ENCODE measurements at regions not wholly inside any gene's neighbourhood (a gene's known extent, or its start where the extent isn't known, plus 50 kb on each side); places are given as distances from the start of the nearest gene placed in this dataset.

DNA sequence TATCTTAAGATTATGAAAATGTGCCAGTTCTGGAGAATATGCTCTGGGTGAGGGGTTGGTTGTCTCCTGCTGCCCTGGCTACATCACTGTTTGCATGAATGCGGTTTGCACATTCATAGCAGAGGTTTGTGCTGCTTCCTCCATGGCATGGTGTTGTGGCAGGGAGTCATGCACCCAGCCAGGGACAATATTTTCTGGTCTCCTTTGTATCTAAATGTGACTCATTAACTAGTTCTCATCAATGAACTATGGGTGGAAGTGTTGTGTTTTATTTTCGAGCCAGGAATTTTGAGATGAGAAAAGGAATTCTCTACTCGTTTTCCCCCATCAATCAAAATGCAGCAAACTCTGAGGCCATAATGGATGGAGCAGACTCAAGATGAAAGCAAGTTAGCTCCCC is 527.3 kb downstream of the SNAPC1 start:
- Histone ChIP-seq H4K20me1 (ENCODE audit: insufficient read depth, low read length) (no peaks in the 10 kb centered on the region), H3K9me3 (ENCODE audit: low read length) (no peaks in the 10 kb centered on the region), H3K36me3 (replicated peaks in 1 of 2; ENCODE audit: control insufficient read depth in 1 of 2, insufficient read depth in 2 of 2, low read length in 2 of 2) (no peaks in the 10 kb centered on the region), H3K4me3 (replicated peaks in 1 of 3; ENCODE audit: insufficient read depth in 1 of 3, low read depth in 2 of 3, low read length in 3 of 3) (no peak overlapping the region), H3K27me3 (ENCODE audit: control insufficient read depth in 1 of 2, insufficient read depth in 2 of 2, low read length in 2 of 2) (no peaks in the 10 kb centered on the region), H3K27ac (ENCODE audit: extremely low read length, insufficient read depth, low read length) (no peak overlapping the region), H3K79me2 (ENCODE audit: insufficient read depth, low read length) (no peaks in the 10 kb centered on the region), H3K9ac (ENCODE audit: insufficient read depth, low read depth, low read length) (no peak overlapping the region), H3K4me2 (ENCODE audit: low read depth, low read length) (no peak overlapping the region), H2AFZ (ENCODE audit: low read length) (no peak overlapping the region), H3K4me1 (ENCODE audit: insufficient read depth, low read length) (no peaks in the 10 kb centered on the region)
- WGBS (ENCODE audit: low lambda C conversion rate): 2% methylated on average over 3 of the region's 3 CpGs
- no peak for ATAC-seq
- intact Hi-C loops (cut with micrococcal nuclease; ENCODE audit: unreplicated experiment): no loop called here
- POLR2A ChIA-PET: no interaction called here
- FAIRE-seq: no peak
- TF ChIP-seq PAWR (CRISPR knock-in tag; IDR thresholded peaks at IDR 0.05; ENCODE audit: borderline replicate concordance): no peak
- TF ChIP-seq ZFY (CRISPR knock-in tag; IDR thresholded peaks at IDR 0.05): no peak
- no peak for TF ChIP-seq ARID2 (CRISPR knock-in tag; IDR thresholded peaks at IDR 0.05; ENCODE audit: borderline replicate concordance)
- TF ChIP-seq ZNF207 (IDR thresholded peaks at IDR 0.05; ENCODE audit: borderline replicate concordance): no peak
- TF ChIP-seq RAD51 (IDR thresholded peaks at IDR 0.05; ENCODE audit: borderline replicate concordance): no peak
- TF ChIP-seq TEF (CRISPR knock-in tag; IDR thresholded peaks at IDR 0.05): no peak
- in situ Hi-C loops (cut with HindIII; ENCODE audit: extremely low pct_ligation_motif_present, low pct_unique_long_range_greater_than_20kb): no loop called here
- CTCF ChIA-PET (ENCODE audit: low intra/inter-chr PET ratio, low total read pairs): no interaction called here
- no peak for DNase-seq (ENCODE audit: low spot score)
- BruUV-seq (replicated peaks): no TSS peak

DNA sequence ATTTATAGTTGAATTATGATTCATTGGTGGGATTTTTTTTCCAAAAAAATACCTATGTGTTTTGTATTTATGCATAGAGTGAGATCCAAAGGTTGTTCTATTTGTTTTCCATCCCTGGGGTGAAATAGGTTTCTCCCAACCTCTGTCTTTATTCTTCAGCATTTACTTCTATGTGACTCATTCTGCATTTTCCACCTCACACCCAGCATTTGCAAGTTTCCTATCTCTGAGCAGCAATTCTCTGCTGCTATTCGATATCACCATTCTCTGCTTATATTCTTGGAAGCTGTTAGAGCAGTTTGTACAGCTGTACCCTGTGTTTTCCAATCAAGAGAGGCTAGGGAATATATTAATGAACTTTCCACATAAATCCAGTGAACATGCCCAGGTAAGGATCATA is 538.9 kb downstream of the SNAPC1 start:
- H3K4me2 ChIP-seq (ENCODE audit: low read depth, low read length): no peak overlapping the region
- WGBS (ENCODE audit: low lambda C conversion rate): 3% methylated on average over 1 of the region's 1 CpG
- CTCF ChIA-PET (ENCODE audit: low intra/inter-chr PET ratio, low total read pairs): no interaction called here
- no peak for TF ChIP-seq ZNF234 (CRISPR knock-in tag; conservative IDR thresholded peaks at IDR 0.05)
- TF ChIP-seq CHD4 (IDR thresholded peaks at IDR 0.05; ENCODE audit: borderline replicate concordance, low read length): no peak
- TF ChIP-seq ZNF704 (CRISPR knock-in tag; IDR thresholded peaks at IDR 0.05; ENCODE audit: borderline replicate concordance): no peak
- no peak for TF ChIP-seq ZNF501 (CRISPR knock-in tag; IDR thresholded peaks at IDR 0.05)
- no peak for TF ChIP-seq ZFP36 (IDR thresholded peaks at IDR 0.05; ENCODE audit: borderline replicate concordance, low read depth, low read length, partially characterized antibody)
- no peak for TF ChIP-seq NRL (CRISPR knock-in tag; IDR thresholded peaks at IDR 0.05; ENCODE audit: borderline replicate concordance)
- TF ChIP-seq TP53 (CRISPR knock-in tag; conservative IDR thresholded peaks at IDR 0.05): no peak
- no peak for TF ChIP-seq FOXA1 (IDR thresholded peaks at IDR 0.05)
- TF ChIP-seq FOXA1 (CRISPR knock-in tag; IDR thresholded peaks at IDR 0.05): no peak
- no peak overlapping the region for H3K9ac ChIP-seq (ENCODE audit: insufficient read depth, low read depth, low read length)
- no peak overlapping the region for H3K27ac ChIP-seq (ENCODE audit: extremely low read length, insufficient read depth, low read length)
- H3K4me3 ChIP-seq (replicated peaks in 1 of 3; ENCODE audit: insufficient read depth in 1 of 3, low read depth in 2 of 3, low read length in 3 of 3): no peak overlapping the region
- FAIRE-seq (no peak), ATAC-seq (no peak), DNase-seq (ENCODE audit: low spot score) (no peak)
- H2AFZ ChIP-seq (ENCODE audit: low read length): no peak overlapping the region
- BruUV-seq (replicated peaks): no TSS peak
- no peaks in the 10 kb centered on the region for H3K36me3 ChIP-seq (replicated peaks in 1 of 2; ENCODE audit: control insufficient read depth in 1 of 2, insufficient read depth in 2 of 2, low read length in 2 of 2)
- H4K20me1 ChIP-seq (ENCODE audit: insufficient read depth, low read length): no peaks in the 10 kb centered on the region
- H3K79me2 ChIP-seq (ENCODE audit: insufficient read depth, low read length): no peaks in the 10 kb centered on the region
- intact Hi-C loops (cut with micrococcal nuclease; ENCODE audit: unreplicated experiment) (no loop called here), in situ Hi-C loops (cut with HindIII; ENCODE audit: extremely low pct_ligation_motif_present, low pct_unique_long_range_greater_than_20kb) (no loop called here)
- POLR2A ChIA-PET: no interaction called here
- peaks cover 6% of the 10 kb centered on the region for H3K9me3 ChIP-seq (ENCODE audit: low read length)
- no peaks in the 10 kb centered on the region for H3K27me3 ChIP-seq (ENCODE audit: control insufficient read depth in 1 of 2, insufficient read depth in 2 of 2, low read length in 2 of 2)
- H3K4me1 ChIP-seq (ENCODE audit: insufficient read depth, low read length): no peaks in the 10 kb centered on the region

Measured in HepG2 (cell line).